HFF-Myc (cell line): ENCODE measurements at regions not wholly inside any gene's neighbourhood (a gene's known extent, or its start where the extent isn't known, plus 50 kb on each side); places are given as distances from the start of the nearest gene placed in this dataset.

Source experiments
- DNase-seq: peaks from one replicate; pipeline ENCODE4 v3.0.0-alpha.2; 2011; ENCODE audit warnings: low read depth; ENCODE audit errors: extremely low read depth
- H3K4me3 ChIP-seq: replicated peaks from 2 replicates; pipeline ENCODE4 v1.5.1; 2011; ENCODE audit warnings: low read depth, mild to moderate bottlenecking, control low read depth, low read length
- TF ChIP-seq, protein P1 (sequence below): IDR thresholded peaks from 2 replicates; pipeline ENCODE4 v1.5.1; 2012; ENCODE audit warnings: mild to moderate bottlenecking, low read depth, low read length, control low read depth; ENCODE audit errors: missing control alignments

- TF ChIP-seq, protein P1, sequence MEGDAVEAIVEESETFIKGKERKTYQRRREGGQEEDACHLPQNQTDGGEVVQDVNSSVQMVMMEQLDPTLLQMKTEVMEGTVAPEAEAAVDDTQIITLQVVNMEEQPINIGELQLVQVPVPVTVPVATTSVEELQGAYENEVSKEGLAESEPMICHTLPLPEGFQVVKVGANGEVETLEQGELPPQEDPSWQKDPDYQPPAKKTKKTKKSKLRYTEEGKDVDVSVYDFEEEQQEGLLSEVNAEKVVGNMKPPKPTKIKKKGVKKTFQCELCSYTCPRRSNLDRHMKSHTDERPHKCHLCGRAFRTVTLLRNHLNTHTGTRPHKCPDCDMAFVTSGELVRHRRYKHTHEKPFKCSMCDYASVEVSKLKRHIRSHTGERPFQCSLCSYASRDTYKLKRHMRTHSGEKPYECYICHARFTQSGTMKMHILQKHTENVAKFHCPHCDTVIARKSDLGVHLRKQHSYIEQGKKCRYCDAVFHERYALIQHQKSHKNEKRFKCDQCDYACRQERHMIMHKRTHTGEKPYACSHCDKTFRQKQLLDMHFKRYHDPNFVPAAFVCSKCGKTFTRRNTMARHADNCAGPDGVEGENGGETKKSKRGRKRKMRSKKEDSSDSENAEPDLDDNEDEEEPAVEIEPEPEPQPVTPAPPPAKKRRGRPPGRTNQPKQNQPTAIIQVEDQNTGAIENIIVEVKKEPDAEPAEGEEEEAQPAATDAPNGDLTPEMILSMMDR, result no peak
- H3K4me3 ChIP-seq, result no peak overlapping the region
- no peak for DNase-seq
Measured at GRCh38 chr2:11071939-11072338, 83.3 kb upstream of the SLC66A3 start.

GRCh38 chr2:11072550-11072949 is 82.7 kb upstream of the SLC66A3 start:
- no peak overlapping the region for H3K4me3 ChIP-seq
- no peak for DNase-seq
- TF ChIP-seq, protein P1, result no peak

DNA sequence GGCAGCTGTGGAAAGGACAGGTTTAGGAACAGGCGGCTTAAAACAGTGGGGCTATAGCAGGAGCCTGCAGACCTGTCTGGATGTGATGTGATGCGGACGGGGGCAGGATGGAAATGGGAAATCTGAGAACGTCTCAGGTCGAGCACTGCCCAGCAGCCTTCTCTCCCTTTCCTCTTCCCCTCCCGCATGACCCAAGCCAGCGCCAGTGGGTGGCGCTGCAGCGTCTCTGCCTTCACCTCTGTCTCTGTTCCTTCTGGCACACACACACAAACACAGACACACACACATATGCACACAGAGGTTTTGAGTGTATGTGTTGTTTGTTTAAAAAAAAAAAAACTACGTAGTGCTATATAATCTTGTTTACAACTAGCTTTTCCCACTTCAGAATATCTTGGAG is 82.0 kb upstream of the SLC66A3 start:
- no peak for DNase-seq
- H3K4me3 ChIP-seq, result no peak overlapping the region
- TF ChIP-seq, protein P1, result peak; percentile 76

GRCh38 chr2:11073776-11074175 is 81.5 kb upstream of the SLC66A3 start:
- peak; percentile 22 for DNase-seq
- TF ChIP-seq, protein P1, result no peak
- H3K4me3 ChIP-seq, result no peak overlapping the region

DNA sequence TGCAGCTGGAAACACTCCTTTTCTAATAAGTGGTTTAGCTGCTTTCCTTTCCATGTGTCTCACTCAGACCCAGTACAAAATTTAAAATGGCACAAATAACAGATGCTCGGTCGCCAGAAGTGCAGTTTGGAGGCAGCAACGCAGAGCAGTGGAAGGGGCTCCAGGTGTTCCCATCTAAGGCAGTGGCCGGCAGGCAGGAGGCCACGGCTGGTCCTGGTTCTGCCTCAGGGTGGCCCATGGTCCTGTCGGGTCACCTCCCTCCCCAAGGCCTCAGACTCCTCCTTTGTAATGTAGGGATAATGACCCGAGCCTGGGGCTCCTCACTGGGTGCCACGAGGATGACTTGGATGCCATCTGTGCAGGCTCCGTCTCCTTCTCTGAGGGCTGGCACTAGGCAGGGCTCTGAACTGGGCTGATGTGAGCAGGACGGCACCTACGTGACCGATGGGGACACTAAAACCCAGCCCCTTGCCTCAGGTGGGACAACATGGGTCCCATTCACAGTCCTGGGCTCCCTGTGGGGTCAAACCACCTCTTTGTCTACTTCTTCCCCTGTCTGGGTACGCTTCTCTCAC is 80.9 kb upstream of the SLC66A3 start:
- no peak for DNase-seq
- no peak overlapping the region for H3K4me3 ChIP-seq
- TF ChIP-seq, protein P1, result no peak

DNA sequence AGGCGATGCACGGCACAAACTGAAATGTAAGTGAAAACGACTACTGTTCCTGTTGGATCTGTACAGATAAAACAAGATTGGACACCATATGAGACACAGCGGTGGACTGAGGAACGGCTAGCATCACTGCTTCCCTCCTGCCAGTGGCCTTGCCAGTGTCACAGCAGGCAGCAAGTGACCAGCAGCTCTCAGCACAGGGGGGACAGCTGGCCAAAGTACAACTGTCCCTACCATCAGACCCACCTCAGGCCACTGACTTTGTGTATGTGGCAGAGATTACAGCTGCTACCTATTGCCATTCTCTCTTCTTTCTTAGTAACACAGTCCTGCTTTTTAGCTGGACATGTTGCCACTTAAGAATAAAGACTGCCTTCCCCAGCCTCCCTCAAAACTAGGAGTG is 80.0 kb upstream of the SLC66A3 start:
- no peak overlapping the region for H3K4me3 ChIP-seq
- TF ChIP-seq, protein P1, result no peak
- DNase-seq, result no peak

GRCh38 chr2:11077411-11077810 is 77.9 kb upstream of the SLC66A3 start:
- TF ChIP-seq, protein P1, result no peak
- no peak overlapping the region for H3K4me3 ChIP-seq
- DNase-seq, result no peak
